SK-N-MC (cell line): ENCODE measurements at regions not wholly inside any gene's neighbourhood (a gene's known extent, or its start where the extent isn't known, plus 50 kb on each side); places are given as distances from the start of the nearest gene placed in this dataset.

ENCODE experiments used
- EZH2 ChIP-seq: fragments of 200-600 bp; sonication (generic); IDR thresholded peaks from one replicate; pipeline ENCODE4 v1.6.1; 2017; ENCODE audit warnings: antibody characterized with exemption
- POLR2AphosphoS5 ChIP-seq: IDR thresholded peaks from 2 replicates; pipeline ENCODE4 v1.6.1; 2012; ENCODE audit warnings: mild to moderate bottlenecking, low read depth, low read length, borderline replicate concordance

- TF ChIP-seq POLR2AphosphoS5 (no peak), EZH2 (no peak)
Measured at GRCh38 chr12:61414470-61414869, 845.7 kb upstream of the USP15 start.
